ENCODE measurements at regions not wholly inside any gene's neighbourhood (a gene's known extent, or its start where the extent isn't known, plus 50 kb on each side); places are given as distances from the start of the nearest gene placed in this dataset.
"Not testable (repeated sequence)": the region's sequence is repeated elsewhere in the genome, so short reads cannot be mapped to it uniquely, and the experiment has no call there.

DNA sequence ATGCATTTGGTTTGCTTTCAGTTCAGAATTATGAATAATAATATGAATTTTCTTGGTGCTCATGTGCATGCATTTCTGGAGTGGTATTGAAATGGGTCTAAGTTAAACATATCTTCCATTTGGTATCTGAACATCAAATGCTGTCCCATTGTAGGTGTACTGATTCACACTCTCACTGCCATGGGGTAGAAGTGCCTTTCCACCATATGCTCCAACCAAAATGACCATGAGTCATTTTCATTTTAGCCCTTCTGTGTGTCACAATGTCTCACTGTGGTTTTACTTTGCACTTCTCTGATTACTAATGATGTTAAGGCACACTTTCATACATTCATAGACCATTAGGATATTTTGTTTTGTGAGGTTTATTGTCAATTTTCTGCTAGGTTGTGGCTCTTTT lies 211.9 kb downstream of the HAO1 start:
- DNase-seq = no peak

DNA sequence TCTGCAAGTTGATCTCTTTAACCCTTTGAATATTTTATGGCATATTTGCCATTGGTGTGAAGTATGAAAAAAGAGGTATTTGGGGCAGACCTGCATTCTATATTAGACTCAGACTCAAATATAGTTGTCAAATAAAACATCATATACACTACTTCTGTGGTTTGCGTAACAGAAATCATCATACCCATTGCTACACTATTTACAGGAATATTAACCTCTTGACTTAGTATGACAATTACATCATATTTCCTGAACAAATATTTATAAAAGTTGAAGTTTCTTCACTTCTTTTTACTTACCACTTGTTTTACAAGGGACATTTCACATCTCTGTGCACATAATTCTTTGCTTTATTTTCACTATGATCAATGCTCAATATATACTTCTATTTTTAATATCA lies 206.0 kb downstream of the HAO1 start:
- DNase-seq = no peak

DNA sequence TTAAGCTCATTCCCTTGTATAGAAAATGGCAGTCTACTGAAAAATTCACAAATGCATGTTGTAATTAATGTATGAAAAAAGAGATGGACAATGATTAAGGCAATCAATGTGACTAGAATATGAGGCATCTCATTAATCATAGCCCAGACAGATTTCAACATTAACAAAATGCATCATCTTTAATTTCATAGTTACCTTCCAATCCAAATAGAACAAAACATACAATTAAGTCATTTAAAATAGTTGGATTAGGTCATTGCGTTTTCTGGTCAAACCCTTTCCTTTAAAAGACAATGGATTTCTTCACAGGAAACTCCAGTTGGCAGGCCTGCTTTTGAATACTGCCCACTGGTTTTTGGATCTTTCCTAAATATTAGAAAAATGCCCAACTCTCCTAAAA lies 203.9 kb downstream of the HAO1 start:
- DNase-seq = no peak

DNA sequence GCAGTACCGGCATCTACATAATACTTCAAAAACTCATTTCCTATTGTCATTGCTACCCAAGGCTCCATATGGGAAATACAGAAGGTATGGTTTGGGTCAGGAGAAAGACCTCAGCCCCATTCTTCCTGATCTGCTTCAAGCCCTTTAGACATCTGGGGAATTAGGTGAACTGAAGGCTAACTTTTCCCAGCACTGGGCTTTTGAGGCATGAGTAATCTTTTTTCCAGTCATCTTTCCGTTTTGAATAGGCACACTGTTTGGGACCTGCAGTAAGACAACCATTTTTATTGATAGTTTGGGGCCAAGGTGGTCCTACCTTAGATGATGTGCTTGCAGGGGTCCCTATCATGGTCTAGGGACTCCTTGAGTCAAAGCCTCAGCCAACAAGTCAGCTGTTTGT lies 198.4 kb downstream of the HAO1 start:
- no peak for DNase-seq

DNA sequence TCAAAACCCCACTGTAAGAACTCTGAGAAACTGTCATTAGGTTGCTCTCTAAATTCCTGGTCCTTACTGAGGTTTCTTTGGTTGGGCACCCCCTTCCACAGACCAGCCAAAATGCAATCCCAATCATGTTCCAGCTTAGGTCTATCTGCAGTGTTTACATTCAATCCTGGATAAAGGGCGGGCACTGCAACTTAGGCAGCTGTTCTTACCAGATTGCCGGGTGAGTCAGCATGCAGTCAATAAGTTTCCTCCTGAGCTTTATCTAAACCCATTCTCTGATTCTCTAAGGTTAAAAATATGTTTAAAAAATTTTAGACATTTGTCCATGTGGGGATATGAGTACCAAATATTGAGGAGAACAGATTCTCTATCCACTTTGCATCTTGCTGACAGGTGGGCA lies 197.8 kb downstream of the HAO1 start:
- no peak for DNase-seq

DNA sequence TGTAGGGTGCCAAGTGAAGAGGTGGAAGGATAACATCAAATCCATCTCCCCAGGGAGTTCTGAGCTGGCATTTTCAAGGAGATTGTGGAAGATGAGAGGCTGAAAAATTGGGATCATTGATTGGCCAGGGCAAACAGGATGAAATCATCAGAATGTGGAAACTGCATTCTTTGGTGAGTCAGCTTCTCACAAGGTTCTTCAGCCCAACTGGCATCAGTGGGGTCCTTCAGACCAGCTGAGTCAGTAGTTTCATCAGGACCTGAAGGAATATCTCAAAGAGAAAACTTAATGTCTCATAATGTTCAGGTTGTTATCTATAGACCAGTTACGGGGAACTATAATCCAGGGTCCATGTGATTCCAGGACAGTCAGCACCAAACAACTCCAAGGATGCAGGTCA lies 195.8 kb downstream of the HAO1 start:
- DNase-seq = no peak

DNA sequence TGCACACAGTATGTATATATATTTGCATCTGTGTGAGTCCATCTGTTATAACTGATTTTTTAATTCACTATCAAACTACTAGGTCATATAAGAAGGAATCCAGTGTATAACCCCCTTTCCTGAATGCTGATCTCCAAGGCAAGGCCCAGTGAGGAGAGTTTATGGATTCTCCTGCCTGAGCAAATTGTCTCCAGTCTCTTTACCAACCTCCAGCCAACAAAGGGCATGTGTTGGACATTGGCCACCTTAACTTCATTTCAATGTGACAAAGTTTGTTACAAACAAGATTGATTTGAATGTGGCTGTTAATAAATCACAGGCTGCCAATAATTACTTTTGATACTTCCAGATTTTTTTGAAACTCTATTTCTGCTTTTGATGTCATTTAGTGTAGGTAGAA lies 191.6 kb downstream of the HAO1 start:
- DNase-seq = no peak

DNA sequence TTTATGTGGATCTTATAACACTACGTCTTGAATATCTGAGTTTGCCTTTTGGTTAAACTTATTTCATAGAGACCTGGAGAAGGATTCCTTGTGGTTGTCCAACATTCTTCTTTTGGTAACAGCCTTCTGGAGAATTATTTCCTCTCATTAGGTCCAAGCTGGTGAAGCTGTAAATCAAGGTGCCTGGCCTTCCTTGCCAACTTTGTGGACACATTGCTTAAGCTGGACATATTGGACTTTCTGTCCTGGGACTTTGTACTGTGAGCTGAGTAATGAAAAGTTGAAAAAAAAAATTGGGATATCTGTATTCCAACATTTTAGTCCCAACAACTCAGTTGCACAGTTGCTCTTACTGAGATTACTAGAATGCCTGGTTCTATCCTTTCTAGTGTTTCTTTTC lies 186.2 kb downstream of the HAO1 start:
- DNase-seq = no peak

DNA sequence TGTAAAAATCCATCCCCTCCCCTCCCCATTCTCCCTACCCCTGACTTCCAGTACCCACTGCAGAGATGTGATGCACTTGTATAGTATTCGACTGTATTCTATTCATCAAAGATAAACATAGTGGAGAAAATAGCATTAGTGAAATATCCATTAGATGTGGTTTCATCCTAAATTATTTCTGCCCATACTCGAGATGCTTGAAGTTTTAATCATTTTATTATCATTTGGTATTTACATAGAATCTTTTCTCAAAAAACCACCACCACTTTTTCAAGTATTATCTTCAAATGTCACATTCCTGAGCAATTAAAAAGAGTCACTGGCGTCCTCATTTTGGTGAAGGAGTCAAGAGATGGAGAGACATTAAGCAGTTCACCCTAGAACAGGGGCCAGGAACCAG lies 181.9 kb downstream of the HAO1 start:
- DNase-seq = no peak

DNA sequence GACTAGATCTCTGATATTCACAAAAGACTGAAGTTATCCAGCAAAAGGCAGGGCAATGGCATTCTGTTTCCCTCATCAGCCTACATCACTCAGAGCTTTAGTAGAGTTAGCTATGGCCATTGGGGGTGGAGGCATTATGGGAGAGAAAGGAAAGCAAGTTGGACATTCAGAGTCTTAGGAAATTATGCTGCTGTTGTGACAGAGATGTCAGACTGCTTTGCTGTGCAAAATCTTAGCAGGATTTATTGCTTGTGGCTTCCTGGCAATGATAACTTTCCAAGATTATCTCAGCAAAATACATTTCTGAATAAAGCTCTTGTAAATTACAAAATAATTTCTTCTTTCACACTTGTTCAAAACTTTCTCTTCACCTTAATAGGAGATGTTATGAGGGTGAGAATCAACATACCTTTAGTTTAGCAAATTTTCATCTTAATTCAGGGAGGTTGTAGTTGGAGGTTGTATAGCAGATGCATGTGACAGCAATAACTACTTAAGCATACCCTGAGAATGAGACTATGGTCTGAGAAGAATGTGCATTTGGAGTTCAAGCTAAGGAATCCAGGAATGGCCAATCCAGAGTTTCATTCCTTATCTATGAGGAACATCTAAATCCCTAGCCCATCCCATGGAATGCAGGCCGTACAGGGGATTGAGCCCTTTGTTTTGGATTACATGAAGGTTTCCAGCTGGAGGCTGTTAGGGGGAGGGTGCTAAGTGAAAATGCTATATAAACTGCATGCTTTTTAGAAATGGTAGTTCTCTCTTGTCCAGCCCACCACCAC lies 179.8 kb downstream of the HAO1 start:
- DNase-seq = no peak

DNA sequence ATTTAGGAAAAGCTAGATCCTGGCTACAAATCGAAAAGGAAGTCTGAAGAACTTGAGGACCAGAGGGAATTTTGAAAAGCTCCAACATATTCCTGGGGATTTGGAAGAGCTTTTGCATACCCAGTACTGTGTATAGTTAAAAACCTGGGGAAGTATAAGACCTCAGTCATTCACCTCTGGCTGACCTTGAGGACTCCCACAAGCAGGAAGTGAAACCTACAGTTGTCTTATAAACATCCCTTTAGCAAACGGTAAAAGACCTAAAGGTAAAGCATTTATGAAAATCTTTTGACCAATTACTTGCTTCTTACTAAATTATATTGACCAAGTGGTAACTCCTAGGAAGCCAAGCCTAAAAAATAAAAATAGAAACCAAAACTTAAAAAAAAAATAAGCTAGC lies 175.0 kb downstream of the HAO1 start:
- DNase-seq = no peak

DNA sequence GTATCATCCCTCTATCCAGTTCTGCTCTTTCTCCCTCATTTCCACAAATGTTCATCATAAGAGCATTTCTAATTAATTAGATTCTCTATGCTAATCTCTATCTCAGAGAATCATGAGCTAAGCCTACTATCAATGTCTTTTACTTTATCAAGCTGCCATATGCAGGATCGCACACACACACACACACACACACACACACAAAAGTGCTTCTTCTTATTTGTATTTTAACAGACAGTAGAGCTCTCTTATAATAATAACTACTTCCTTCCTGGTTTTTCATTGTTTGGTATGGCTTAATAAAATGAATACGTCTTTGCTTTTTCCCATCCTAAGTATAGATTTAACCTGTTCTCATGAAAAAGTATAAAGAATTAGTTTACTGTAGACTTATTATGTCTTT lies 170.2 kb downstream of the HAO1 start:
- DNase-seq = no peak

DNA sequence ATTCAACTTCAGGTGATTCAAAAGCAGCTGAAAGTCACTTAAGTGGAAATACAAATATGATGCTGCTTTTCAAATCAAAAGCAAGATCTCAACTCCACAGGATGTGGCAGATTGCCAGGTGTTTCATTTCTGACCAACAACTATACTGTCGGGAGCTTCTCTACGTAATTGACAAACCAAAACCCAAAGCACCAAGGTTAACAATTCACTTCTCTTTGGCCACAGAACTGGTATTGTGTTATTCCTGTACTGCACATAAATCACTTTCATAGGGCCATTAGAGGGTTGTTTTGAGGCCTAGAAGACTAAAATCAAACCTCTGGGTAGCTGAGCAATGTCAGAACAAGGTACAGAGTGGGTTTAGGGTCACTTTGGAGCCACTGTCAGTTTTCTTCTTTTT lies 169.7 kb downstream of the HAO1 start:
- DNase-seq = no peak

DNA sequence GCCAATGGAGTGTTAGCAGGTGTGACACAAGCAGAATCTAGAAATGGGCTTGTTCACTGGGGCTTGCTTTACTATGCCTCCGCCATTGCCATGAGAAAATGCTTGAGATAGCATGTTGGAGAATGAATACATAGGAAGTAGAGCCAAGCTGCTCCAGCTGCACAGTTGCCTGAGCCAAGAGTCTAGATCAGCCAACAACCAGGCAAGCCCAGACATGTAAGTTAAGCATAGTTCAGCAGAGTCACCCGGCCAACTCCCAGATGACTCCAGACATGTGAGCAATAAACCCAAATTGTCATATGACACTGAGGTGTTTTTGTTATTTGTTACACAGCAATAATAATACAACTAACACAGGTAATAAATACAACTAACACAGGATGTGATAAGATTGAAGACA lies 167.9 kb downstream of the HAO1 start:
- no peak for DNase-seq

DNA sequence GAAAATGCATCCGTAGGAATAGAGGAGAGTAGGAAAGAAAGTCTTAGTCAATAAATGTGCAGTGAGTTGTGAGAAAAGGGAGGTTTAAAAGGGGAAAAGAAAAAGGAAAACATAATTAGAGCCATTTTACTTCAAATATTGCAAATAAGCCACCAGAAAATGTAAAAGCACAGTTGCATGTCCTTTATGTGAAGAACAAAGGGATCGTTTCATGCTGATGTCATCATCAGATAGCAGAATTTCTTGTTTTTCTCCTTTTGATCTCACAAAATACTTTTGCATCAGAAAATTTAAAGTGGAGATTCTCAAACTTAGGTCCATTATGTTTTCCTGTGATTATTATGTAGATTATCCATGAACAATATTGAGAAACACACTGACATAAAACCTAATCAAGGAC lies 166.7 kb downstream of the HAO1 start:
- no peak for DNase-seq

DNA sequence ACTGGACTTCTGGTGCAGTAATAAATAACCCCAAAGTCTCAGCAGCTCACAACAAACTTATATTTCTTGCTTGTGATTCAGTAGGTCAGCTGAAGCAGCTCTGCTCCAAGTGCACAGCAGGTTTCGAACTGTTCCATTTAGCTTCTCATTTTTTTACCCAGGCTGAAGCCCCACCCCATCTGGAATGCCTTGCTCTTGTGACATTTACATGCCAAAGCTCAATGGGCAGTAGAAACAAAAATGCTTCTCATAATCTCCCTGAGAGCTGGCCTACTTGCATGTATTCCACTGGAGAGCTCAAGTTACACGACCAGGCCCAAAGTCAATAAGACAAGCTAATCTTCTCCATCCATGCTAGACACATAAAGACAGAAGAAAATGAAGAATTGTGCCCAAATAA lies 165.2 kb downstream of the HAO1 start:
- DNase-seq = no peak

DNA sequence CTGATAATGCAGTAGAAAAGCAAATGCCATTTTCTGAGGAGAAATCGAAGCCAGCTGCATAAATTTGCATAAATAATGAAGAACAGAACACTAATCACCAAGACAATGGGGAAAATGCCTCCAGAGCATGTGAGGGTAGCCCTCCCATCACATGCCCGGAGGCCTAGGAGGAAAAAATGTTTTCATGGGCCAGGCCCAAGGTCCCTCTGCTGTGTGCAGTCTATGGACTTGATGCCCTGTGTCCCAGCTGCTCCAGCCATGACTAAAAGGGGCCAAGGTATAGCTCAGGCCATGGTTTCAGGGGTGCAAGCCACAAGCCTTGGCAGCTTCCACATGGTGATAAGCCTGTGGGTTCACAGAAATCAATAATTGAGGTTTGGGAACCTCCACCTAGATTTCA lies 164.1 kb downstream of the HAO1 start:
- no peak for DNase-seq

DNA sequence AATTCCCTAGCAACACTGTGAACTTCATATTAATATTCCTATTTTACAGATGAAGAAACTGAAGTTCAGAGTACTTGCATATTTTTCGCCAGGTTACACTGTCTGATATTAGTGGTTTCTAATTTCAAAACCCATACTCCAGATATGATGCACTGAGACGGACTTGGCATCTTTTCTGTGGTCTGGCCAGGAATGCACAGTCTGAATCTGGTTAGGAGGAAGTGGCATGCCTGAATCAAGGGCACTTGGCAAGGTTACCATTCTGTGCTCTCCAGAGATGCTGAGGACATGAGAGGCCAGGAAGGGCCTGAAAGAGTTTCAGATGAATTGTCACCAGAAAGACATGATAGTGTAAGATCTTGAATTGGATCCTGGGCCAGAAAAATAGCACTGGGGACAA lies 150.1 kb downstream of the HAO1 start:
- DNase-seq = no peak

DNA sequence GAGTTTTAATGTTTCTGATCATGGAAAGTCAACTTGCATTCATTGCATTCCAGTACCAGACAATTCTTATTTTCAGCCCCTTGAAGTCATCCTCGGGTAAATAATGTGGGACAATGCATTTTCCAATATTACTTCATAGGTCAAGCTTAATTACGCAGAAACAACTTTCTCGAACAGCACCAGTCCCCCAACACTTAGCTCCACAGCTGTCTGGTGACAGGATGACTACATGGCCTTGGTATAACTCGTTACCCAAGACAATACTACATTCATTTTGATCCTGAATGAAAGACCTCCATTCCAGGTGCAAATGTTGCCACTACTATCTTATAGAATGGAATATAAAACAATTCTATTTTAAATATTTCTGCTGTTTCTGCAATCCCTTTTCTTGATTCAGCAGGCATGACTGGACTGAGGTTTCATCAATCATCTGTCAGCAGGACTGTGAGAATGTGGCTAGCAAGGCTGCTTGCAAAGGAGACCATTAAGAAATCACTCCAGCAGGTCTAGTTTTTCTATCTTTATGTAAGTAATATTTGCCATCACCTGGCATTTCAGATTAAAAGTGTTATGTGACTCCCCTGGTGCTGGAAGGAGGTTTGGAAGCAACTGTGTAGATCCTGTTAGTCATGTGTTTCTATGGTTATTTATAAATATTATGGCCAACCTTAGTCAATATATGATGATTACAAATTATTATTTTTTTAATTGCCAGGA lies 147.9 kb downstream of the HAO1 start:
- DNase-seq = no peak

DNA sequence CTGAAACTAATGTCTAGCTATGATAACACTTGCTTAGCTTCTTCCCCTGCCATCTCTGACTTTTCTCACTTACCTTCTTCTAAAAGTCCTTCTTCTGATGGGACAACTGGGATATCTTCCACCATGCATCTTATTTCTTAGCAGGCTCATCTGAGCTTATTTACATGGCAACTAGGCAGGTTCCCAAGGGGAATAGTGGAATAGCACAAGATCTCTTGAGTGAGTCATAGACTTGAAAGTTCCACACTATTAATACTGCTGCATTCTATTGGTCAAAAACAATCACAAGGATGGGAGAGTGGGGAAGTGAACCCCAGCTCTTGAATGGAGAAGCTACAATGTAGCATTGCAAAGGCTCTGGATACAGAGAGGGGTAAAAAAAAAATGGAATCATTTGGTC lies 142.1 kb downstream of the HAO1 start:
- no peak for DNase-seq

DNA sequence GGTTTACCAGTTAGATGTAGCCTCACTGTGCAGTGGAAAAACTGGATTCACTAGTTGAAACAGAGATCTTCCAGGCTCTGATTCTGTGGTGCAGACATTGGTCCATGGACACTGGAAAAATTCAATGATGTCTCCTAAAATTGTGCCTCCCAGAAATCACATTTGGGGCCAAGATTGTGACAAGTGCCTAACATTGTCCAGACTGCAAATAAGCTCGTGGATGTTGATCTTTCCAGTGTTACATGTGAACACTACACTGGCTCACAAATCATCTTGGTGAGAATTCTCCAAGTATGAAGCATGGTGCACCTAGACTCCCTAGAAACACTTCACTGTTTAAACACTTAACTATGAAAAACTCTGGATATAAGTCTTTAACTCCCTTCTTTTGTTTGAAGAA lies 140.4 kb downstream of the HAO1 start:
- no peak for DNase-seq

DNA sequence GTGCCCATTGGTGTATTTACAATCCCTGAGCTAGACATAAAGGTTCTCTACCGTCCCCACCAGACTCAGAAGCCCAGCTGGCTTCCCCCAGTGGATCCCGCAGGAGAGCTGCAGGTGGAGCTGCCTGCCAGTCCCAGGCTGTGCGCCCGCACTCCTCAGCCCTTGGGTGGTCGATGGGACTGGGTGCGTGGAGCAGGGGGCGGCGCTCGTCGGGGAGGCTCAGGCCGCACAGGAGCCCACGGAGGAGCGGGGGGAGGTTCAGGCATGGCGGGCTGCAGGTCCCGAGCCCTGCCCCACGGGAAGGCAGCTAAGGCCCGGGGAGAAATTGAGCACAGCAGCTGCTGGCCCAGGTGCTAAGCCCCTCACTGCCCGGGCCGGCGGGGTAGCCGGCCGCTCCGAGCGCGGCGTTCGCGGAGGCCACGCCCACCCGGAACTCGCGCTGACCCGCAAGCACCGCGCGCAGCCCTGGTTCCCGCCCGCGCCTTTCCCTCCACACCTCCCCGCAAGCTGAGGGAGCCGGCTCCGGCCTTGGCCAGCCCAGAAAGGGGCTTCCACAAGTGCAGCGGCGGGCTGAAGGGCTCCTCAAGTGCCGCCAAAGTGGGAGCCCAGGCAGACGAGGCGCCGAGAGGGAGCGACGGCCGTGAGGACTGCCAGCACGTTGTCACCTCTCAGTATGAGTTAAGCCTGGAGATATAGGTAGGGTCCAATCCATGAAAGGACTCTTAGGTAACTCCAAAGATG lies 136.7 kb downstream of the HAO1 start:
- not testable (repeated sequence) for DNase-seq

DNA sequence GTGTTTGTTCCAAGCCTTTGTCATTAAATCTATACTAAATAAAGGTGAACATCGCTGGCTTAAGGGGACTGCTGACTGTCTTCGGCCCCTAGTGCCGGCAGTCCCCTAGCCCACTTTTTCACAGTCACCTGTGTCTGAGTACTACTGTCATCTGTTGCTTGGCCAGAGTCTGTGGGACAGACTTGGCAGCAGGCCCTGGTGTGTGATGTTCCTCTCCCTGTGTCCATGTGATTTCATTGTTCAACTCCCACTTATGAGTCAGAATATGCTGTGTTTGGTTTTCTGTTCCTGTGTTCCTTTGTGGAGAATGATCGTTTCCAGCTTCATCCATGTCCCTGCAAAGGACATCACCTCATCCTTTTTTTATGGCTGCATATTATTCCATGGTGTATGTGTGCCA lies 133.4 kb downstream of the HAO1 start:
- DNase-seq = no peak

DNA sequence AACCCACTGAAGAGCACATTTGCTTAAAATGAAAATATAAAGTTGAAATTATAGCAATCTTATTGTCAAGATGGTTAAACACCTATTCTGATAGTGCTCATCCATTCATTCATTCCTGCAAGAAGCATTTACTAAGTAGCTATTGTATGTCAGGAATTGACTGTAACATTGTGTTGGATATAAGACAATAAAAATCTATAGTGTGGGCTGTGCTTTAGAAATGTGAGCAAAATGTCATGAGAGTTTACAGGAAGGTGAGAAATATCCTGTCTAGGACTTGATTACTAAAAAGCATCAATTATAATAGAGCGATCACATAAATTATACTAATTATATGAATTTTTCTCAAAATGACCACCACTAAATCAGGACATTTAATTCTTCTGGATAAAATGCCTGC lies 123.0 kb downstream of the HAO1 start:
- no peak for DNase-seq
